Type B pancreatic cell (in vitro differentiated cells): ENCODE measurements at regions not wholly inside any gene's neighbourhood (a gene's known extent, or its start where the extent isn't known, plus 50 kb on each side); places are given as distances from the start of the nearest gene placed in this dataset.

Experiments used
- DNase-seq: peaks from one replicate; pipeline ENCODE4 v3.0.0; 2021; ENCODE audit warnings: mixed read lengths; ENCODE audit not compliant: unreplicated experiment; ENCODE audit errors: extremely low spot score
- H3K27ac Mint-ChIP-seq: 2 replicates; pipeline ENCODE4 v1.8.0; 2021; ENCODE audit warnings: mild to moderate bottlenecking, mixed read lengths
- H3K27me3 Mint-ChIP-seq: 2 replicates; pipeline ENCODE4 v1.8.0; 2021; ENCODE audit warnings: mixed read lengths
- H3K36me3 Mint-ChIP-seq: 2 replicates; pipeline ENCODE4 v1.8.0; 2021; ENCODE audit warnings: mixed read lengths
- H3K4me1 Mint-ChIP-seq: one replicate; pipeline ENCODE4 v1.8.0; 2021; ENCODE audit warnings: mixed read lengths; ENCODE audit not compliant: unreplicated experiment
- H3K4me3 Mint-ChIP-seq: 2 replicates; pipeline ENCODE4 v1.8.0; 2021; ENCODE audit warnings: mild to moderate bottlenecking, mixed read lengths
- H3K9me3 Mint-ChIP-seq: 2 replicates; pipeline ENCODE4 v1.8.0; 2021; ENCODE audit warnings: mixed read lengths
- TF ChIP-seq, protein P1 (sequence below): fragments of 200-600 bp; sonication (generic); conservative IDR thresholded peaks from 2 replicates; pipeline ENCODE4 v1.5.0; 2021; ENCODE audit warnings: antibody characterized with exemption, mild to moderate bottlenecking

DNA sequence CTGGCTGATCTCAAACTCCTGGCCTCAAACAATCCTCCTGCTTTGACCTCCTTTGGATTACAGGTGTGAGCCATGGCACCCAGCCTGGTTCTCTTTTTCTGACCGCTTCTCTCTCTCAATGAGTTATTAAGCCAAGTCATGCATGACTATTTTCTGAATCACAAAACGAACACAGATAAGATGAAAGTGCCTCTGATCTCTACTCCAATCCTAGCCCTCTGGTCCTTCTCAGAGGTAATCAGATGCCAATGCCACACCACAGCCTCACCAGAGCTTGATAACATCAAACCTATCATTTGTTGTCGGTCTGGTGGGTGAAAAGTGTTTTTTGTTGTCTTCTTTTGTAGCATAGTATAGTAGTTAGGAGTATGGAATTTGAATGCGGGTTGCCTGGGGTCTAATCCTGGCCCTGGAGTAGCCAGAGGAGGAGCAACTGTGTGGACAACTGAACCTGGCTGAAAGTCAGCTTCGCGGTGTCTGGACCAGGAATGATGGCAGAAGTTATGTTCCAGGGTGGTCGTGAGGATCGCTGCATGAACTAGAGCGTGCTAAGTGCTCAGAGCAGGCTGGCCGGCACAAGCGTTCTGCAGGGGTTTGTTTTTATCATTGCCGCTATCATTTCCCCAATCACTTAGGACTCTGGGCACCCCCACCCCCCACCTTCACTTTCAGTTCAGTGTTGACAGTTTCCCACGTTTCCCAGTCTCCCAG lies 77.9 kb downstream of the SPRING1 start:
- DNase-seq: no peak
- peaks cover 5% of the 10 kb centered on the region for H3K9me3 Mint-ChIP-seq
- H3K4me1 Mint-ChIP-seq: peaks cover 52% of the 10 kb centered on the region
- no peaks in the 10 kb centered on the region for H3K36me3 Mint-ChIP-seq
- TF ChIP-seq, protein P1, sequence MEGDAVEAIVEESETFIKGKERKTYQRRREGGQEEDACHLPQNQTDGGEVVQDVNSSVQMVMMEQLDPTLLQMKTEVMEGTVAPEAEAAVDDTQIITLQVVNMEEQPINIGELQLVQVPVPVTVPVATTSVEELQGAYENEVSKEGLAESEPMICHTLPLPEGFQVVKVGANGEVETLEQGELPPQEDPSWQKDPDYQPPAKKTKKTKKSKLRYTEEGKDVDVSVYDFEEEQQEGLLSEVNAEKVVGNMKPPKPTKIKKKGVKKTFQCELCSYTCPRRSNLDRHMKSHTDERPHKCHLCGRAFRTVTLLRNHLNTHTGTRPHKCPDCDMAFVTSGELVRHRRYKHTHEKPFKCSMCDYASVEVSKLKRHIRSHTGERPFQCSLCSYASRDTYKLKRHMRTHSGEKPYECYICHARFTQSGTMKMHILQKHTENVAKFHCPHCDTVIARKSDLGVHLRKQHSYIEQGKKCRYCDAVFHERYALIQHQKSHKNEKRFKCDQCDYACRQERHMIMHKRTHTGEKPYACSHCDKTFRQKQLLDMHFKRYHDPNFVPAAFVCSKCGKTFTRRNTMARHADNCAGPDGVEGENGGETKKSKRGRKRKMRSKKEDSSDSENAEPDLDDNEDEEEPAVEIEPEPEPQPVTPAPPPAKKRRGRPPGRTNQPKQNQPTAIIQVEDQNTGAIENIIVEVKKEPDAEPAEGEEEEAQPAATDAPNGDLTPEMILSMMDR: no peak
- peaks cover 12% of the 10 kb centered on the region for H3K27me3 Mint-ChIP-seq
- H3K27ac Mint-ChIP-seq: no peak overlapping the region
- no peak overlapping the region for H3K4me3 Mint-ChIP-seq

DNA sequence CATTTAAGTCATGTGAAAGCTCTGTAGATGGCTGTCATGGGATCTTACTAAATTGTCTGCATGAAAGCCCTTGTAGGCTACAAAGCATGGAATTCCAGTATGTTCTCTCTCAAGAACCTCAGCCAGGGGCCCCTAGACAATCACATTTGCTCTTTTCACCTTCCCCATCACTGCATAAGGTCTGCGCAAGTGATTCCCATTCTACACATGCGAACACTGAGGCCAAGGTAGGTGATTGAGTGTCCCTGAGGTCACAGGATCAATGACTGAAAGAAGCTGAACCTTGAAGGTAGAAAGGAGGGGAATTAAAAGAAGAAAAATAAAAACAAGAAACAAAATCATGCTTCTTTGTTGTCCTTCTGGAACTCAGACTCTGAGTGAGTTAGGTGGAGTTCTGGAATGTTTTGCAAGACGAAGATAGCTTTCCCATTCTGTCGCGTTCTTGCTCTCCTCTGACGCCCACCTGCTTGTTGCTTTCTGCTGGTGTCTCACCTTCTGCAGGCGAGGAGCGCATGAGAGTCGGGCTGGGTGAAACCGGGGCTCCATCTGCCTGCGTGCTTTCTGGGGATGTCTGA lies 79.9 kb downstream of the SPRING1 start:
- Mint-ChIP-seq H3K4me1 (peaks cover 50% of the 10 kb centered on the region), H3K9me3 (peaks cover 13% of the 10 kb centered on the region), H3K4me3 (peak overlapping the region; percentile 67), H3K27me3 (peaks cover 12% of the 10 kb centered on the region), H3K36me3 (peaks cover 4% of the 10 kb centered on the region), H3K27ac (peak overlapping the region; percentile 53)
- TF ChIP-seq, protein P1: no peak
- no peak for DNase-seq

DNA sequence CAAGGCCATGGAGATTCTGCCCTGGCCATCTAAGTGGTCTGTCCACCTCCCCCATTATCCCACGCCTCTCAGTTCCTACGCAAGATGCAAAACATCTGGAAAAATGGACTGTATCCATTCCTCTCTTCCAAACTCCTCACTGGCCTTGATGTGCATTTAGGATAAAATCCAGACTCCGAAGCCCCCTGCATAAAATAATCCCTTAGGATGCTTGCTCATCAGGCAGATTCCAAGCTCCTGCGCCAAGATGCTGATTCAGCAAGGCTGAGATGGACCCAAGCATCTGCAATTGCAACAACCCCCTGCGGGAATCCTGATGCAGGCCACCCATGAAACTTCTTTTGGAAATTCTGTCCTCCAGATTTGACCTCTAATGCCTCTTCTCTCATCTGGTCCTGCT lies 81.6 kb downstream of the SPRING1 start:
- Mint-ChIP-seq H3K27me3 (peaks cover 12% of the 10 kb centered on the region), H3K4me1 (peaks cover 34% of the 10 kb centered on the region), H3K9me3 (peaks cover 16% of the 10 kb centered on the region), H3K27ac (no peak overlapping the region), H3K36me3 (peaks cover 4% of the 10 kb centered on the region), H3K4me3 (no peak overlapping the region)
- TF ChIP-seq, protein P1: no peak
- DNase-seq: no peak

DNA sequence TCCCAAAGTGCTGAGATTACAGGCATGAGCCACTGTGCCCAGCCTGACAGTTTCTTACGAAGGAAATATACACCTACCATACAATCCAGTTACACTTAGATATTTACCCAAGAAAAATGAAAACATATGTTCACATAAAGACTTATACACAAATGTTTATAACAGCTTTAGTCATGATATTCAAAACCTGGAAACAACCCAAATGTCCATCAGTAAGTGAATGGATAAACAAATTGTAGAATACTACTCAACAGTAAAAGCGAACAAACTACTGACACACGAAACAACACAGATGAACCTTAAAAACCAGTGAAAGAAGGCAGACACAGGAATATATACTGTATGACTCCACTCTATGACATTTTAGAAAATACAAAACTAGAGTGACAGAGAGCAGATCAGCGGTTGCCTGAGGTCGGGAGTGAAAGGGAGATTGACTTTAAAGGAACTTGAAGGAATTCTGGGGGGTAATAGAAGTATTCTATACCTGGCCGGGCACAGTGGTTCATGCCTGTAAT lies 83.6 kb downstream of the SPRING1 start:
- Mint-ChIP-seq H3K4me3 (no peak overlapping the region), H3K27ac (no peak overlapping the region)
- TF ChIP-seq, protein P1: no peak

DNA sequence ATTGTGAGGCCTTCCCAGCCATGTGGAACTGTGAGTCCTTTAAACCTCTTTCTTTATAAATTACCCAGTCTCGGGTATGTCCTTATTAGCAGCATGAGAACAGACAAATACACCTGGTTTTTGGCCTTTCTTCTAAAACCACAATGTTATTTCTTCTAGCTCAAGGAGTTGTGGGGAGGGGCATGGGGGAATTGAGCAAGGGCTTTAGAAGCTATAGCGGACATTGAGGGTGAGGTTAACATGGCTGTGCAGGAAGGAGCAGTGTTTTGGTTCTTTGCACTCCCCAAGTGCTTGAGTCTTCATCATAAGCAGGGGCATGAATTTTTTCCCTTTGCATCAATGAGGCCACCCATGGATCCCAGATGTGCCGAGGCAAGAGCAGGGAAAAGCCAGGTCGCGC lies 86.8 kb downstream of the SPRING1 start:
- Mint-ChIP-seq H3K4me1 (peaks cover 5% of the 10 kb centered on the region), H3K4me3 (no peak overlapping the region), H3K36me3 (peaks cover 4% of the 10 kb centered on the region), H3K27ac (no peak overlapping the region), H3K9me3 (peaks cover 19% of the 10 kb centered on the region), H3K27me3 (peaks cover 19% of the 10 kb centered on the region)
- no peak for DNase-seq
- TF ChIP-seq, protein P1: no peak

More for the DNA sequence above, 83.6 kb downstream of the SPRING1 start:
- H3K4me1 Mint-ChIP-seq: peaks cover 30% of the 10 kb centered on the region
- peaks cover 12% of the 10 kb centered on the region for H3K27me3 Mint-ChIP-seq
- peaks cover 4% of the 10 kb centered on the region for H3K36me3 Mint-ChIP-seq
- peaks cover 15% of the 10 kb centered on the region for H3K9me3 Mint-ChIP-seq
- no peak for DNase-seq
